ENCODE measurements at regions not wholly inside any gene's neighbourhood (a gene's known extent, or its start where the extent isn't known, plus 50 kb on each side); places are given as distances from the start of the nearest gene placed in this dataset.
"Not testable (repeated sequence)": the region's sequence is repeated elsewhere in the genome, so short reads cannot be mapped to it uniquely, and the experiment has no call there.

DNA sequence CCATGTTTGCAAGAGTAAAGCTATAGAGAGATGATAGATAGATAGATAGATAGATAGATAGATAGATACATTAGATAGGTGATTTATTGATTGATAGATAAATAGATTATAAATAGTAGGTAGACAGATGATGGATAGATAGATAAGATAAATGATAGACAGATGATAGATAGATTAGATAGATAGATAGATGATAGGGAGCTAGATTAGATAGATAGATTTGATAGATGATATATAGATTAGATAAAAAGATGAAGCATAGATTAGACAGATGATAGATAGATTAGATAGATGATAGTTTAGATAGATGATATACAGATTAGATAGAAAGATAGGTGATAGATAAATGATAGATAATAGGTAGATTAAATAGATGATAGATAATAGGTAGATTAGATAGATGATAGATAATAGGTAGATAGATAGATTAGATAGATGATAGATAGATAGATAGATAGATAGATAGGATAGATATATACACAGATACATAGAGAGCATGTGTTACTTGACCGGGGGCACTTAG lies 243.3 kb upstream of the FOXK1 start:
- DNase-seq (ENCODE audit: low read depth): no peak

DNA sequence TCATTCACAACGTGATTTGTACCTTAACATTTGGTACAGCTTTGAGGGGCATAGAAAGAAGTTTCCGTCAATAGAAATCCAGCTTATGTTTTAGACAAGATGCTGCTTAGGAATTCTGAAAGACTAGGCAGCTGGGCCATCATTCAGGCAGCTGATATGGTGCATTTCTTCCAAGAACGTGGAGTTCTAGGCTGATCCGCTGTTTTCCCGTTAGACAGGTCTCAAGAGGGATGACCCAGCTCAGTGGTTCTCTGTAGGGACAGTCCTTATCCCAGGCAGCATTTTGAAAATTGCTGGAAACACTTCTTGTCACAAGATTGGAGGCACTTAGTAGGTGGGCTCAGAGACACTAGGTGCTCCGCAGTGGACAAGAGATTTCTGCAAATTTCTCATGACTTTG lies 242.7 kb upstream of the FOXK1 start:
- no peak for DNase-seq (ENCODE audit: low read depth)

DNA sequence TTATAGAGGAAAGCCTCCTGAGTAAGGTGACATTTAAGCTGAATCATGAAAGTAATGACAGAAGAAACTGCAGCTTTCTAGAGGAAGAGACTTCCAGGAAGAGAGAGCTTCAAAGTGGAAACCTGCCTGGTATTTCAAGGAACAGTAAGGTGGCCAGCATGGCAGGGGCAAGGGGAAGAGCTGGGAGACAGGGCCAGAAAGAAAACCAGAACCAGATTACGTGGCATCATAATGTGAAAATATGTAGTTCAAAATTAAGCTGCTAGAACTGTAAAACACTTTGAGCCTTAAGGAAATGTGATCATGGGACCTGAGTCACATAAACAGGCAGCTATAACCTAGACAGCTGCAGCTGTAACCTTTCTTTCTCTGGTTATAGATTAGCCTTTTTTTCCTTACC lies 238.0 kb upstream of the FOXK1 start:
- DNase-seq (ENCODE audit: low read depth): no peak

DNA sequence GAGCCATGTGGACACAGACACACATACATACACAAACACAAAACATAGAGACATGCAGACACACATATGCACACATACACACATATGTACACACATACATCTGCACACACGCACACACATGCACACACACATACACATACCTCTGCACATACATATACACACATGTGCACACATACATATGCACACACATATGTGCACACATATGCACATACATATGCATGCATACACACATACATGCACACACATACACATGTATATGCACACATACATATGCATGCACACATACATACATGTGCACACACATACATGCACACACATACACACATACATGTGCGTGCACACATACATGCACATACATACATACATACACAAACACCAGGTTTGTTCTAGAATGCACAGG lies 236.3 kb upstream of the FOXK1 start:
- DNase-seq (ENCODE audit: low read depth): no peak

DNA sequence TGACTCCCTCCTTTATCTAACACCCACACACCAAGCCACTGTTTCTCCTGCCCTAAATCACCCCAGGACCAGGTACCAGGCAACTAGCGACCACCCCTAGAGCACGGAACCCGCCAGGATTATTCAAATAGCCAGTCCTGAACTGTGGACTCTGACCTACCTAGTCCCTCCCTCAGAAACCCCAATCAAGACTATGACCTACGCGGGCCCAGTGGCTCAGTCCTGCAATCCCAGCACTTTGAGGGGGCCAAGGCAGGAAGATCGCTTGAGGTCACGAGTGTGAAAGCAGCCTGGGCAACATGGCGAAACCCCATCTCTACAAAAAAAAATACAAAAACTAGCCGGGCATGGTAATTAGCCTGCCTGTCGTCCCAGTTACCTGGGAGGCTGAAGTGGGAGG lies 232.8 kb upstream of the FOXK1 start:
- no peak for DNase-seq (ENCODE audit: low read depth)

DNA sequence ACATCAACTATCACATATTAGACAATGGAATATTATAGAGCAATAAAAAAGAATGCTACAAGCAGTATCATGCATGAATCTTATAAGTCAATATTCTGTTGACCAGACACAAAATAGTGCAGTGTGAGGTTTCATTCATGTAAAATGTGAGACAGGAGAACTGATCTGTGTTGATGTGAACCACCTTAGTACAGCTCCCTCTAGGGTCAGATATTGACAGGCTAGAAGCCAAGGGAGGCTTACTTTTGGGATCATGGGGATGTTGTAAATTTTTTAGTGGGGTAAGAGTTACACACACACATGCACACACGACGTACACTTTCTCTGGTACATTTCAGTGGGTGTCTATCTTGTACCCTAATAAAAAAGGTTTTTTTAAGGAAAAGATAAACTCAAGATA lies 231.6 kb upstream of the FOXK1 start:
- DNase-seq (ENCODE audit: low read depth): no peak

DNA sequence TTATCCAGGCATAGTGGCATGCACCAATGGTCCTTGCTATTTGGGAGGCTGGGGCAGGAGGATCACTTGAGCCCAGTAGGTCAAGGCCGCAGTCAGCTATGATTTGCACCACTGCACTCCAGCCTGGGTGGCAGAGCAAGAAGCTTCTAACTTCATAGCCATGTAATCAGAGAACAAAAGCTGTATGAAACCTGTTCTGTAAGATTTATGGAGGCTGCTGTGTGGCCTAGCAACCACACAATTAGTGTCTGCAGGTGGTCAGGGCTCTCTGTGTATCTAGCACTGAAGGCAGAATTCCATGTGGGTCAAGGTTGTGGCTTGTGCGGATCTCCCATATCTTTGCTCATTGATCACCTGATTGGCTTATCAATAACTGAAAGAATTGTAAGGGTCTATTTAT lies 221.5 kb upstream of the FOXK1 start:
- no peak for DNase-seq (ENCODE audit: low read depth)

DNA sequence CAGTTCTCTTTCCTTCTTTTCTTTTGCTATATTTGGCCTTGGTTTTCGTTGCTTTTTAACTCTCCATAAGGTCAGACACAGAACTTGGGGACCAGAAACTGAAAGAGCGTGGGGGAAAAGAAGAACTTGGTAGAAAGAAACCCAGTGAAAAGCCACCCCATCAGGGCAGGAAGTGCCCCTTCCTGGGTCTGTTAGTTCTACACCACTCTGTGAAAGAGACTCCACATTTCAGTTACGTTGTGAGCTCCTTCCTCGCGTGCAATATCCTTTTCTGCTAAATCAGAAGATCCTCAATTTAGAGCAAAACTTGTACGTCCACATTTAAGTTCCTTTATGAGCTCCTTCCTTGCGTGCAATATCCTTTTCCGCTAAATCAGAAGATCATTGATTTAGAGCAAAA lies 220.6 kb upstream of the FOXK1 start:
- DNase-seq (ENCODE audit: low read depth): no peak

DNA sequence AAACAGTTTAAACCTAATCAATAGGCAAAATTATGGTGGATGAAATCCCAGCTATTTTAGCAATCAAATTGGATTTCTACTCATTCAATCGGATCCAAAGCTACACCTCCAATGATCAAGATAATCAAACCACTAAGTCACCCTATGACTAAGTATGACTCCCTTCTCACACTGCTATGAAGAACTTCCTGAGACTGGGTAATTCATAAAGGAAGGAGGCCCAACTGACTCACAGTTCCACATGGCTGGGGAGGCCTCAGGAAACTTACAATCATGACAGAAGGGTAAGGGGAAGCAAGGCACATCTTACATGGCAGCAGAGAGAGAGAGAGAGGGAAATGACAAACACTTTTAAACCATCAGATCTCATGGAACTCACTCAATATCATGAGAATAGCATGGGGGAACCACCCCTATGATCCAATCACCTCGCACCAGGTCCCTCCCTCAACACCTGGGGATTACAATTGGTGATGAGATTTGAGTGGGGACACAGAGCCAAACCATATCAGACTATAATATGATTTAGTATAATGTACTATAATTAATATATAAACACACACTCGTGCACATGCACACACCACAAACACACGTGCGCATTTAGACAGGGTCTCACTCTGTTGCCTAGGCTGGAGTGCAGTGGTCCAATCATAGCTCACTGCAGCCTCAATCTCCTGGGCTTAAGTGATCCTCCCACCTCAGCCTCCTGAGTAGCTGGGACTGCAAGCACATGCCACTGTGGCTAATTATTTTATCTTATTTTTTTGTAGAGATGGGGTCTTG lies 213.6 kb upstream of the FOXK1 start:
- no peak for DNase-seq (ENCODE audit: low read depth)

DNA sequence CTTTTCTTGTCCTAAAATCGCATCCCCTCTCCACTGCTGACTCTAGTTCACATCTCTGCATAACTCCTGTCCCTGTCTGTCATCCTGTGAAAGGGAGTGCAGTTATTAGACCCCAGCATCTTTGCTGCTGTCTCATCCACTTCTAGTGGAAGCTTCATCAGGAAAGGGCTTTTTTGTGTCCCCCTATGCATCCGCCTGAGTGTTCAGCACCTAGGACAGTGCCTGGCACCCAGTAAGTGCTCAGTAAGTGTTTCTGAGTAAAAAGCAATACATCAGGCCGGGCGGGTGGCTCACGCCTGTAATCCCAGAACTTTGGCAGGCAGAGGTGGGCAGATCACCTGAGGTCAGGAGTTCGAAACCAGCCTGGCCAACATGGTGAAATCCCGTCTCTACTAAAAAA lies 211.8 kb upstream of the FOXK1 start:
- DNase-seq (ENCODE audit: low read depth): no peak

DNA sequence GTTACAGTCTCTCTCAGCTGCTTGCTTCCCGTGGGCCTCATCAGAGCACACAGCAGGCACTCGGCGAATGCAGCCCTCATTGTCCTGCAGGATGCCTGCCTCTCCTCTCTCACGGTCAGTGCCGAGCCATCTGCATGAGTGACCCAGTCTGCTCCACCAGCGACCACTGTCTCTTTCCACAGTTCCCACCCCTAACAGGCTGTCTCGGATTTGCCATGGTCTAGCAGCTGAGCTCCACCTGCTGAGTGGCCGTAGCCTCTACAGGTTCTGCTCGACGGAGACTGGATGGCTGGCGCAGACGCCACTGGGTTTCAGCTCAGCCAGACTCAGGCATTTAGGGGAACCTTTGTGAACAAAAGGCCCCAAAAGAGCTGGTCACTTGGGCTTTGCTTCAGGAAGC lies 209.4 kb upstream of the FOXK1 start:
- DNase-seq (ENCODE audit: low read depth): no peak

DNA sequence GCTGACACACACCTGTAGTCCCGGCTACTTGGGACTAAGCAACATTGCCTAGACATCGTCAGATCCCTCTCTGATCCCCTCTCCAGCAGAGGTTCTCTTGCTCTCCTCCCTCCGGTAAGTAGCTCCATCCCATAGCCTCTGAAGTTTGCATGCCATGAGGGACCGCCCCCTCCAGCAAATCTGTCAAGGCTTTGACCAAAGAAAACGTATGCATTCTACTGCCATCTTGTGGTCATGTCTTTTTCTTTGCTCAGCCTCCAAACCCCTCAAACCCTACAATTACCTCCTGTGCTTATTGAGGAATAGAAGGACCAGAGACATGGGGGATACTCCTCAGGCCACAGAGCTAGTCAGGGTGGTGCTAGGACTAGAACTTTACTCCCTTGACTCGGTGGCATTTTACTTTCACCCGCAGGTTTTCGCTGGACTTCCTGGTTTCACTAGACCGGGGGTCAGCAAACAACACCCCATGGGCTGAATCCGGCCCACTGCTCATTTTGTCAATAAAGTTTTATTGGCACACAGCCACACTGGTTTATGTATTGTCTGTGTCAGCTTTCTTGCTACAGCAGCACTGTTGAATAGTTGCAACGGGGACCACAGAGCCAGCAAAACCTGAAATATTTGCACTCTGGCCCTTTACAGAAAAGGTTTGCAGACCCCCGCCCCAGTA lies 202.6 kb upstream of the FOXK1 start:
- DNase-seq (ENCODE audit: low read depth): no peak

DNA sequence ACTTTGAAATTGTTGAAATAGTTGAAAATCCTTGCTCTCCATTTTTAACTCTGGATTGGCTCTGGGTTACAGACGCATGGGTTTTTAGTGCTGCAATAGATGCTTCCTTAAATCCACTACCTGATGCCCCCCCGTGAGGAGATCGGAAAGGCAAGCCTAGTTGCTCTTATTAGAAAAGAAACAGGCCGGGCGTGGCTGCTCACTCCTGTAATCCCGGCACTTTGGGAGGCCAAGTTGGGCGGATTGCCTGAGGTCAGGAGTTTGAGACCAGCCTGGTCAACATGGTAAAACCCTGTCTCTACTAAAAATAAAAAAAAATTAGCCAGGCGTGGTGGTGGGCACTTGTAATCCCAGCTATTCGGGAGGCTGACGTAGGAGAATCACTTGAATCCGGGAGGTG lies 202.0 kb upstream of the FOXK1 start:
- DNase-seq (ENCODE audit: low read depth): not testable (repeated sequence)

DNA sequence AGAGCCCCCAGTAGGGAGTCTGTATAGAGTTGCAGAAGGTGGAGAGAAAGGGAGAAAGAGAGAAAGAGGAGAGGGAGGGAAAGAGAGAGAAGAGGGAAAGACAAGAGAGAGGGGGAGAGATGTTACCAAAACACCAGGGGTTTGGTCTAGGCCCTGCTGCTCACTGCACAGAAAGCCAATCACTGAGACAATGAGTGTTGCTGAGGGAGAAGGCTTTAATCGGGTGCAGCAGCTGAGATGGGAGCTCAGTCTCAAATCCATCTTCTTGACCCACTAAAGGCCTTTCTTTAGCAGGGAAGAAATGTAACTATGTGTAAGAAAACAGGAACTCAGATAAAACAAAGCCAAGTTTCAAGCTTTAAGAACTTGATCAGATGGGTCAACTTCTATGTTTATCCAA lies 198.2 kb upstream of the FOXK1 start:
- no peak for DNase-seq (ENCODE audit: low read depth)

DNA sequence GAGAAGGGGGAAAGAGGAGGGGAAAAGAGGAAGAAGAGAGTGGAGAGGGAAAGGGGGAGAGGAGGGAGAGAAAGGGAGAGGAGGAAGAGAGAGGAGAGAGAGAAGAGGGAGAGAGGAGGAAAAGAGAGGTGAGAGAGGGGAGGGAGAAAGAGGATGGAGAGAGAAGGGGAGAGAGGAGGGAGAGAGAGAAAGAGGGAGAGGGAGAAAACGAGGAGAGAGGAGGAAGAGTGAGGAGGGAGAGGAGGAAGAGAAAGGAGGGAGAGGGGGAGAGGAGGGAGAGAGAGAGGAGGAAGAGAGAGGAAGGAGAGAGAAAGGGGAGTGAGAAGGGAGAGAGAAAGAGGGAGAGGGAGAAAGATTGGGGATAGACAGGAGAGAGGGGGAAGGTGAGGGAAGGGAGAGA lies 197.6 kb upstream of the FOXK1 start:
- DNase-seq (ENCODE audit: low read depth): no peak

DNA sequence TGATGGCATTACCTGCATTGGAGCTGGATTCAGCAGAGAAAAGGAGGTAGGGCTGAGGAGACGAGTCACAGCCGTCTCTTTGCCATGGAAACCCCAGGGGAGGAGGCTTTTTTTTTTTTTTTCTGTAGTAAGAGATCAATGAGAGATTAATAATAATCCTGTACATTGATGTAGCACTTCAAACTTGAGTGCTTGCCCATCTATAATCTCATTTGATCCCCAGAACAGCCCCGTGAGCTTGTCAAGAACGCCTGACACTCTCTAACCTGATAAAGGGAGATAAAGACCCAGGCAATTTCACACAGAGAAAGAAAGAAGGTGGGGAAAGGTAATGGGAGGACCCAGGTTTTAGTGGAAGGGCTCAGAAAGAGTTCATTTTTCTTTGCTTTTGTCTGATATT lies 195.2 kb upstream of the FOXK1 start:
- no peak for DNase-seq (ENCODE audit: low read depth)

DNA sequence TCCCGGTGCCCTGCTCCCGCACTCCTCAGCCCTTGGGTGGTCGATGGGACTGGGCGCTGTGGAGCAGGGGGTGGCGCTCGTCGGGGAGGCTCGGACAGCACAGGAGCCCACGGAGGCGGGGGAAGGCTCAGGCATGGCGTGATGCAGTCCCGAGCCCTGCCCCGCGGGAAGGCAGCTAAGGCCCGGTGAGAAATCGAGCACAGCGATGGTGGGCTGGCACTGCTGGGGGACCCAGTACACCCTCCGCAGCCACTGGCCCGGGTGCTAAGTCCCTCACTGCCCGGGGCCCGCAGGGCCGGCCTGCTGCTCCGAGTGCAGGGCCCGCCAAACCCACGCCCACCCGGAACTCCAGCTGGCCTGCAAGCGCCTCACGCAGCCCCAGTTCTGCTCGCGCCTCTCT lies 185.2 kb upstream of the FOXK1 start:
- not testable (repeated sequence) for DNase-seq (ENCODE audit: low read depth)

DNA sequence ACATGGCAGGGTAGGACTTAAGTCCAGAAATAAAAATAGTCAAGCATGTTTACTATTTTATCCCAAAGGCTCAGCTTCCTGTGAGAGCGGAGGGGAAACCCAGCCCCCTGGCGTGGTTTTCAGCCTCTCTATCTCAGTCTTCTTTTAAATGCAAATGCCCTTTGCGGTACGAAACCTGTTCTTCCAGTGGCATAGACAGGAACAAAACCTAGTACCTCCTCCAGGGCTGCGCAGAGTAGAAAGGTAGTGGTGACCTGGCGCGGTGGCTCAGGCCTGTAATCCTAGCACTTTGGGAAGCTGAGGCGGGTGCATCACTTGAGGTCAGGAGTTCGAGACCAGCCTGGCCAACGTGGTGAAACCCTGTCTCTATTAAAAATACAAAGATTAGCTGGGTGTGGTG lies 181.3 kb upstream of the FOXK1 start:
- no peak for DNase-seq (ENCODE audit: low read depth)

DNA sequence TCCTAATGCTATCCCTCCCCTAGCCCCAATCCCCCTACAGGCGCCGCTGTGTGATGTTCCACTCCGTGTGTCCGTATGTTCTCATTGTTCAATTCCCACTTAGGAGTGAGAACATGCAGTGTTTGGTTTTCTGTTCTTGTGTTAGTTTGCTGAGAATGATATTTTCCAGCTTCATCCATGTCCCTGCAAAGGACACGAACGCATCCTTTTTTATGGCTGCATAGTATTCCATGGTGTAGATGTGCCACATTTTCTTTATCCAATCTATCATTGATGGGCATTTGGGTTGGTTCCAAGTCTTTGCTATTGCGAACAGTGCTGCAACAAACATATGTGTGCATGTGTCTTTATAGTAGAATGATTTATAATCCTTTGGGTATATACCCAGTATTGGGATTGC lies 174.2 kb upstream of the FOXK1 start:
- DNase-seq (ENCODE audit: low read depth): not testable (repeated sequence)

DNA sequence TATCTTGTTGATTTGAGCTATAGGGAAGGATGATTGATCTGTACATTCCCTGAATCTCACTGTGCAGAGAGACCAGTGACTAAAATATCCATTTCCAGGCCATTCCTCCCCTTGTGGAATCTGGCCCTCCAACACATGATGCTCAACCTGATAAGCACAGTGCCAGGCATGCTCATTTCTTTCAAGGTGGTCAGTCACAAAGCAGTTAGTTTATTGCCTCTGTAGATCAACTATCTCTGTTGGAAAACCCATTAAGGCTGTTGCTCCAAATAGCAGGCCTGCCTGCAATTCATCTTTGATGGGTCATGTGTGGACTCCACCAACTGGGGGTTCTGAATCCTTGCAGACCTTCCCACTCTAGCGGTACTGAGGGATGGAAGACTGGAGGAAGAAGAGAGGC lies 168.6 kb upstream of the FOXK1 start:
- DNase-seq (ENCODE audit: low read depth): no peak

DNA sequence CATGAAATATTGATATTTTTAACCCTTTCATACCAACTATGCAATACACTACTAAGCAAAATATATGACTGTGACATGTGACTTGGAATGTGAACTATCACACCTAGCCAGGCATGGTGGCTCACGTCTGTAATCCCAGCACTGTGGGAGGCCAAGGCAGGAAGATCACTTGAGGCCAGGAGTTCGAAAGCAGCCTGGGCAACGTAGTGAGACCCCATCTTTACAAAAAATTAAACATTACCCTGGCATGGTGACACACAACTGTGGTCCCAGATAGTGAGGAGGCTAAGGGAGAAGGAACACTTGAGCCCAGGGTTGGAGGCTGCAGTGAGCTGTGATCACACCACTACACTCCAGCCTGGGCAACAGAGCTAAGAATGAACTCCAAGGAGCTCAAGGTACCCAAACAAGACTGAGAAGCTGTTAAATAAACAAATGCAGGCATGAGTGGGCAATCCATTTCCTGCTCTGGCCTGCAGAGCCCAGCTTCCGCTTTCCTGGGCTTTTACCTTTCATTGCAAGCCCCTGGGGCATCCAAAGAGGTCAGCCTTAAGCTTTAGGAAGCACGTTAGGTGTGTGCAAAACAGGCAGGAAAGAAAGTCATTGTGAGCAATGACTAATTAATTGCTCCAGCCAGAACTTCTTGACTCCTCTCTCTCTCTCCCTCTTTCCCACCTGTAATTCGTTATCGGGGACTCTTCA lies 162.1 kb upstream of the FOXK1 start:
- no peak for DNase-seq (ENCODE audit: low read depth)

DNA sequence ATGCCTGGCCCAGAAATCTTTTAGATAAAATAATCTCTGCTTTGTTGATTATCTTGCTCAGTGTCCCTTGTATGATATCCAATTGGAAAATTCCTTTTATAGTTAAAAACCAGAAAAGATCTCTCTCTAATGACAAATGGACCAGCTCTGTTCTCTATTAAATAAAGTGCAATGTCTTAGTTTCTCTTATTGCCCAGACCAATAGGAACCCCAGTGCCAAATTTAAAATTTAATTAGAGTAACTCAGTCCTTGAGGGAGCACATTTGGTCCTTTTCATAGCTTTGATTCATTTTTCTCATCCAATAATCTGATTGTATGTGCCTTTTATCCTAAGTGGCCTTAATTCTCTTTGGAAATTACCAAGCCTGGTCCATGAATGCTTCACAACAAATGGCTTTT lies 158.9 kb upstream of the FOXK1 start:
- DNase-seq (ENCODE audit: low read depth): no peak

DNA sequence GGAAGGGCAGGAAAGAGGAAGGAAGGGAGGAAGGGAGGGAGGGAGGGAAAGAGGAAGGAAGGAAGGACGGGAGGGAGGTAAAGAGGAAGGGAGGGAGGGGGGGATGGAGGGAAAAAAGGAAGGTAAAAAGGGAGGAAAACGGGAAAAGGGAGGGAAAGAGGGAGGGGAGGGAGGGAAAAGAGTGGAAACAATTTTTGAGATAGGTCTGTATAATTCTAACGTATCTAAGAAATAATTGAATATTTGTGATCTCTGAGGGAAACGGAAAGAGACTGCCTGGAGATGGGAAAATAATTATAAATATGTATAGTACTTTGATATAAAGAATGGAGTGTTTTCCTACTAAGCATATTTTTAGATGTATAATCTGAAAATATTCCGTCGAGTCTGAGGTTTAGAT lies 158.2 kb upstream of the FOXK1 start:
- no peak for DNase-seq (ENCODE audit: low read depth)
